ENCODE measurements at regions not wholly inside any gene's neighbourhood (a gene's known extent, or its start where the extent isn't known, plus 50 kb on each side); places are given as distances from the start of the nearest gene placed in this dataset. TPM values are rescaled to one million over a fixed set of nuclear protein-coding genes. Genes with fewer than 3 reads are reported as not detected.

DNA sequence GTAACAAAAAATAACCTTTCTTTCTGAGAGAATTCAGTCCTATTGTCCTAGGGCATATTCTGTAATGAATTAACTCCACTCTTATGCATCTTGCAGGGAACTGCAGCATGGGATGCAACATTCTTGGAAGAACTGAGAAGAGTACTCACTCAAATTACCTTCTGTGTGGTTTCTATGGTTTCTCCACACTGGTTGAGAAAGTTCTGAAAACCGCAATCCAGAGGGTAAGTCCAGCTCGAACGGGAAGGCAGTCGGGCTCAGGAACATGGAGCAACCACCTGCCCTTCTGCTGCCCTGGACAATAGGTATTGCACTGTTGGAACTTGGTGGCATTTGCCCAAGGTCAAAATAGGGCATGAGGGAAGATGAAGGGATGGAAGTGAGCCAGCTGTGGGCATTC, 59.6 kb upstream of the CDK13 start:
- no peak for DNase-seq

DNA sequence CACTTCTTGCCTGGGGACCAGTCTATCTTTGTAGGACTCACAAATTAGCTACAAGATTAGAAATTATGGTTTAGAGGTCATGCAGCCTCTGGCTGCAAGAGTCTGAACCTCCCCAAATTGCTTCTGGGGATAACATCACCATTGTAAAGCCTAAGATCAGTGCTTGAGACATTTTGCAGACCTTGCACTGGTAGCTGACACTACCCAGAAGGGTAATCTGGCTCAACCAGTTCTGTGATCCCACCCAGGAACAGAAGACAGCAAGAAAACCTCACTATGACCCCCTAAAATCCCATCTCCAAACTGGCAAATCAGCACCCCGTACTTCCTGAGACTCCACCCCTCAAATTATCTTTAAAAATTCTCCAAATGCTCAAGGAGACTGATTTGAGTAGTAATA, 58.2 kb upstream of the CDK13 start:
- DNase-seq, result no peak

DNA sequence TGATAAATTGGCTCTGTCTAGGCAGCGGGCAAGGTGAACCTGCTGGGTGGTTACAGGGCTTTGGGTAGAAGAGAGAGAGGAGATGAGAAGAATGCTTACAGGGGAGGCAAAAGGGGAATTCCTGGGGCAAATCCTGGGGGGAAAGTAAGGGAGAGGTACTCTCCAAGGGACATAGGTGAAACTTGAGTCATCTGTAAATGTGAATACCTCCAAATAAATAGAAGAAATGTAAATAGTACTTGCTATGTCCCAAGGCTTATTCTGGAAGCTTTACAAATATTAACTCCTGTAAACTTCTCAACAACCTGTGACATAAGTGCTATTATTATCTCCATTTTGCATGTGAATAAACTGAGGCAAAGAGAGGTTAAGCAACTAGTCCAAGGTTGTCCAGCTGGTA, 57.7 kb upstream of the CDK13 start:
- DNase-seq, result no peak

- DNase-seq, result no peak
Observed at GRCh38 chr7:39894904-39895303, 55.2 kb upstream of the CDK13 start.

- DNase-seq, result no peak
Observed at GRCh38 chr7:39896840-39897239, 53.2 kb upstream of the CDK13 start.

- peak; percentile 15 for DNase-seq
Observed at GRCh38 chr7:39898867-39899266, 51.2 kb upstream of the CDK13 start.

Small RNAs in the stretch of these regions (small RNA-seq; reads per million reads assigned to genes)
- not detected for gene RN7SL496P (ENCODE audit: low replicate concordance)
- not detected for gene RNU6-719P (ENCODE audit: low replicate concordance)

Measured in tongue (tissue), 2 donors.